ENCODE measurements at regions not wholly inside any gene's neighbourhood (a gene's known extent, or its start where the extent isn't known, plus 50 kb on each side); places are given as distances from the start of the nearest gene placed in this dataset.

DNA sequence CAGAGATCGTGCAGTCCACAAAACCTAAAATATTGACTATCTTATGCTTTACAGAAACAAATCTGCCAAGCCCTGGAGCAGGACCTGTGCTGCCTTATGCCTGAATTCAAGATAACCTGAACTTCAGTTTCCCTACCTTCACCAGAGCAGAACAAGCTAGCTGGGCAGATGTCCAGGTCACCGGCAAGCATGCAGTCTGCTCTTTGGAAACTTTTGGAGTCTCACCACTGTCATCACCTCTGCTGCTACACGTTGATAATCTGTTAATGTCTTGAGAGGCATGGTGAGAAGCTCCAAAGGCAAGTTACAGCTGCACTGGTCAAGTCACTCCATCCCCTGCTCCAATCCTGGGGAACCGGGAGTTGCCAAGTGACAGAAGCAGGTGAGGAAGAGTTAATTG, 354.2 kb downstream of the RBM43 start:
- Mint-ChIP-seq H3K9me3 (peaks cover 6% of the 10 kb centered on the region; the same call in 1 of the 3 replicates), H3K4me3 (no peak overlapping the region), H3K27me3 (ENCODE audit: insufficient read depth, low read depth, poor library complexity) (no peaks in the 10 kb centered on the region), H3K4me1 (peaks cover 9% of the 10 kb centered on the region), H3K36me3 (ENCODE audit: low read depth) (peaks cover 6% of the 10 kb centered on the region; the same call in 1 of the 3 replicates), H3K27ac (no peak overlapping the region)
- no peak for TF ChIP-seq EZH2phosphoT487 (IDR thresholded peaks at IDR 0.05; ENCODE audit: unreplicated experiment)
- no peak for TF ChIP-seq JUNB (IDR thresholded peaks at IDR 0.05; ENCODE audit: unreplicated experiment)
- TF ChIP-seq ZNF462 (CRISPR knock-in tag; IDR thresholded peaks at IDR 0.05), result no peak
- no peak for TF ChIP-seq POLR2AphosphoS5 (IDR thresholded peaks at IDR 0.05; ENCODE audit: low read depth)
- no peak for TF ChIP-seq STAT1 (IDR thresholded peaks at IDR 0.05; ENCODE audit: unreplicated experiment)
- TF ChIP-seq CREB1 (CRISPR knock-in tag; IDR thresholded peaks at IDR 0.05; ENCODE audit: low read depth), result no peak
- no peak for TF ChIP-seq NANOG (IDR thresholded peaks at IDR 0.05; ENCODE audit: borderline replicate concordance)
- no peak for TF ChIP-seq ZNF331 (CRISPR knock-in tag; IDR thresholded peaks at IDR 0.05; ENCODE audit: low read depth)
- no peak for TF ChIP-seq EZH2 (IDR thresholded peaks at IDR 0.05; ENCODE audit: low read depth, unreplicated experiment)
- TF ChIP-seq CTCF (conservative IDR thresholded peaks at IDR 0.05; ENCODE audit: low read depth in 2 of 2), result no peak
- no peak for TF ChIP-seq REST (IDR thresholded peaks at IDR 0.05; ENCODE audit: unreplicated experiment)
- TF ChIP-seq ETS1 (IDR thresholded peaks at IDR 0.05), result no peak
- TF ChIP-seq ZNF114 (CRISPR knock-in tag; IDR thresholded peaks at IDR 0.05), result no peak
- Histone ChIP-seq H3K36me3 (ENCODE audit: insufficient read depth) (no peaks in the 10 kb centered on the region), H3K27ac (ENCODE audit: low read depth) (no peak overlapping the region), H3K4me2 (no peak overlapping the region), H3K79me2 (replicated peaks; ENCODE audit: insufficient read depth) (no peaks in the 10 kb centered on the region), H3F3A (replicated peaks; ENCODE audit: low read depth) (no peaks in the 10 kb centered on the region), H4K20me1 (replicated peaks; ENCODE audit: insufficient read depth) (no peaks in the 10 kb centered on the region), H3K4me1 (ENCODE audit: insufficient read depth) (peaks cover 4% of the 10 kb centered on the region; the same call in 1 of the 2 replicates), H3K9me2 (ENCODE audit: insufficient read depth) (peaks cover 7% of the 10 kb centered on the region; the same call in 1 of the 2 replicates), H3K27me3 (ENCODE audit: insufficient read depth) (no peaks in the 10 kb centered on the region), H2AFZ (no peak overlapping the region; the same call in 1 of the 2 replicates), H3K4me3 (no peak overlapping the region)
- no peak for DNase-seq (ENCODE audit: low spot score)
- ATAC-seq, result no peak

All from GM23338 (cell line).